GM06990 (cell line): ENCODE measurements at regions not wholly inside any gene's neighbourhood (a gene's known extent, or its start where the extent isn't known, plus 50 kb on each side); places are given as distances from the start of the nearest gene placed in this dataset.

ENCODE experiments used
- DNase-seq: peaks from one replicate; pipeline ENCODE4 v3.0.0-alpha.2; 2011; ENCODE audit not compliant: insufficient read length; ENCODE audit errors: extremely low read depth
- H3K27me3 ChIP-seq: replicated peaks from 2 replicates; pipeline ENCODE4 v1.6.0; 2011; ENCODE audit warnings: low read length; ENCODE audit not compliant: control insufficient read depth, insufficient read depth
- H3K36me3 ChIP-seq: 2 replicates; pipeline ENCODE4 v1.5.1; 2011; ENCODE audit warnings: low read length; ENCODE audit not compliant: control insufficient read depth, insufficient read depth
- H3K4me3 ChIP-seq: replicated peaks from 2 replicates; pipeline ENCODE4 v1.5.1; 2011; ENCODE audit warnings: low read depth, mild to moderate bottlenecking, control low read depth, low read length
- CTCF ChIP-seq: IDR thresholded peaks from 2 replicates; pipeline ENCODE4 v1.5.1; 2011; ENCODE audit warnings: low read length, control low read depth, mild to moderate bottlenecking, inconsistent platforms; ENCODE audit not compliant: insufficient read depth, poor library complexity, severe bottlenecking

GRCh38 chr10:124305984-124306383 is 112.7 kb downstream of the OAT start:
- H3K36me3 ChIP-seq: no peaks in the 10 kb centered on the region

GRCh38 chr10:124305131-124305530 is 113.6 kb downstream of the OAT start:
- no peaks in the 10 kb centered on the region for H3K27me3 ChIP-seq
- H3K36me3 ChIP-seq: no peaks in the 10 kb centered on the region
- H3K4me3 ChIP-seq: no peak overlapping the region
- no peak for TF ChIP-seq CTCF
- DNase-seq: no peak

More at GRCh38 chr10:124305984-124306383, 112.7 kb downstream of the OAT start:
- H3K27me3 ChIP-seq: no peaks in the 10 kb centered on the region
- H3K4me3 ChIP-seq: no peak overlapping the region
- no peak for TF ChIP-seq CTCF
- DNase-seq: no peak

GRCh38 chr10:124303662-124304418 is 114.9 kb downstream of the OAT start:
- H3K4me3 ChIP-seq: no peak overlapping the region
- no peak for DNase-seq
- H3K36me3 ChIP-seq: no peaks in the 10 kb centered on the region
- no peak for TF ChIP-seq CTCF
- H3K27me3 ChIP-seq: no peaks in the 10 kb centered on the region

GRCh38 chr10:124302951-124303505 is 115.7 kb downstream of the OAT start:
- Histone ChIP-seq H3K4me3 (no peak overlapping the region), H3K36me3 (no peaks in the 10 kb centered on the region), H3K27me3 (no peaks in the 10 kb centered on the region)
- TF ChIP-seq CTCF: no peak
- no peak for DNase-seq

GRCh38 chr10:124301736-124302135 is 117.0 kb downstream of the OAT start:
- no peak overlapping the region for H3K4me3 ChIP-seq
- DNase-seq: no peak
- no peaks in the 10 kb centered on the region for H3K36me3 ChIP-seq
- H3K27me3 ChIP-seq: no peaks in the 10 kb centered on the region
- no peak for TF ChIP-seq CTCF
